GM12872 (cell line): ENCODE measurements at regions not wholly inside any gene's neighbourhood (a gene's known extent, or its start where the extent isn't known, plus 50 kb on each side); places are given as distances from the start of the nearest gene placed in this dataset.

Experiments used
- CTCF ChIP-seq: IDR thresholded peaks from 3 replicates; pipeline ENCODE4 v1.5.1; 2011; ENCODE audit warnings: low read depth, mild to moderate bottlenecking, low read length, moderate library complexity; ENCODE audit not compliant: insufficient read depth

- TF ChIP-seq CTCF, result no peak
Measured at GRCh38 chr1:230552880-230553279, 89.4 kb upstream of the COG2 start.

GRCh38 chr1:230550428-230550827, 91.9 kb upstream of the COG2 start:
- no peak for TF ChIP-seq CTCF

- no peak for TF ChIP-seq CTCF
Measured at GRCh38 chr1:230549625-230550024, 92.7 kb upstream of the COG2 start.

GRCh38 chr1:230548997-230549396, 93.3 kb upstream of the COG2 start:
- no peak for TF ChIP-seq CTCF

GRCh38 chr1:230548357-230548756, 93.9 kb upstream of the COG2 start:
- no peak for TF ChIP-seq CTCF

GRCh38 chr1:230545181-230545580, 97.1 kb upstream of the COG2 start:
- TF ChIP-seq CTCF, result no peak

- no peak for TF ChIP-seq CTCF
Measured at GRCh38 chr1:230544758-230545157, 97.5 kb upstream of the COG2 start.

GRCh38 chr1:230543085-230543484, 99.2 kb upstream of the COG2 start:
- TF ChIP-seq CTCF, result no peak
